Panc1 (cell line): ENCODE measurements at regions not wholly inside any gene's neighbourhood (a gene's known extent, or its start where the extent isn't known, plus 50 kb on each side); places are given as distances from the start of the nearest gene placed in this dataset.

Experiments used
- ATAC-seq: fragments of 200-7000 bp; cut with Tn5 transposase; 2 replicates; pipeline ENCODE4 v1.9.1; 2020; ENCODE audit warnings: mild to moderate bottlenecking, moderate library complexity
- BruUV-seq: library from RNA; stranded (reverse); fragments of 400-500 nt; replicated peaks from 2 replicates; lab custom pipeline; 2021; lab: Mats Ljungman, UMichigan
- CTCF ChIA-PET: fragments of 300-600 bp; sonication (Branson Sonifier 250); formaldehyde crosslinking; loops from one replicate; lab custom pipeline; 2022; ENCODE audit warnings: antibody characterized with exemption; lab: Charles Lee
- POLR2A ChIA-PET: fragments of 300-600 bp; sonication (Branson Sonifier 250); formaldehyde crosslinking; loops from one replicate; lab custom pipeline; 2022; ENCODE audit warnings: antibody characterized with exemption; lab: Charles Lee
- DNase-seq: peaks from one replicate; pipeline ENCODE4 v3.0.0-alpha.2; 2010; ENCODE audit warnings: low read depth, low spot score
- H3K27ac ChIP-seq: 2 replicates; pipeline ENCODE4 v1.5.1; 2011; ENCODE audit warnings: mild to moderate bottlenecking, low read length, inconsistent platforms
- H3K27me3 ChIP-seq: fragments of 200-500 bp; sonication (Bioruptor generic); 2 replicates; pipeline ENCODE4 v1.6.0; 2014; ENCODE audit warnings: low read length, inconsistent platforms; ENCODE audit not compliant: control insufficient read depth, insufficient read depth
- H3K36me3 ChIP-seq: fragments of 200-500 bp; sonication (Bioruptor generic); 2 replicates; pipeline ENCODE4 v1.5.1; 2014; ENCODE audit warnings: inconsistent platforms, mild to moderate bottlenecking, low read length, moderate library complexity; ENCODE audit not compliant: control insufficient read depth, insufficient read depth
- H3K4me1 ChIP-seq: 2 replicates; pipeline ENCODE4 v1.5.1; 2011; ENCODE audit warnings: inconsistent platforms, mild to moderate bottlenecking, low read length, moderate library complexity; ENCODE audit not compliant: control insufficient read depth, insufficient read depth
- H3K4me3 ChIP-seq, 2 experiments: 2 replicates each; pipeline ENCODE4 v1.5.1; 2011 to 2012; ENCODE audit warnings: low read depth in 2 of 2, low read length in 2 of 2, mild to moderate bottlenecking in 2 of 2, inconsistent platforms in 1 of 2, moderate library complexity in 1 of 2
- H3K9me3 ChIP-seq: fragments of 200-500 bp; sonication (Bioruptor generic); 2 replicates; pipeline ENCODE4 v1.5.1; 2014; ENCODE audit warnings: low read depth, mild to moderate bottlenecking, inconsistent platforms, low read length, moderate library complexity; ENCODE audit not compliant: control insufficient read depth, insufficient read depth
- CTCF ChIP-seq: fragments of 450-650 bp; IDR thresholded peaks from 2 replicates; pipeline ENCODE4 v1.5.1; 2017; ENCODE audit warnings: mild to moderate bottlenecking
- POLR2AphosphoS5 ChIP-seq: IDR thresholded peaks from 2 replicates; pipeline ENCODE4 v1.6.1; 2012; ENCODE audit warnings: mild to moderate bottlenecking, low read depth, low read length, moderate library complexity
- REST ChIP-seq, 2 experiments: IDR thresholded peaks; 2 replicates each; pipeline ENCODE4 v1.6.1; 2011 to 2012; ENCODE audit warnings: low read depth in 2 of 2, control low read depth in 1 of 2, low read length in 1 of 2, mild to moderate bottlenecking in 1 of 2, moderate library complexity in 1 of 2; ENCODE audit not compliant: insufficient read depth in 1 of 2
- SIN3A ChIP-seq: IDR thresholded peaks from 2 replicates; pipeline ENCODE4 v1.6.1; 2012; ENCODE audit warnings: low read depth, mild to moderate bottlenecking, low read length, moderate library complexity, borderline replicate concordance; ENCODE audit not compliant: insufficient read depth
- TCF7L2 ChIP-seq: IDR thresholded peaks from 2 replicates; pipeline ENCODE4 v1.6.1; 2011; ENCODE audit warnings: mild to moderate bottlenecking, low read depth, low read length, inconsistent platforms
- in situ Hi-C: cut with HindIII; loops from 2 replicates; pipeline ENCODE4 v1.10.0; 2016; ENCODE audit warnings: low sequenced_read_pairs, low pct_unique_long_range_greater_than_20kb
- intact Hi-C: fragments of 100-400 bp; cut with micrococcal nuclease; formaldehyde crosslinking; loops from one replicate; pipeline ENCODE4 v1.10.0; 2022; ENCODE audit not compliant: unreplicated experiment

DNA sequence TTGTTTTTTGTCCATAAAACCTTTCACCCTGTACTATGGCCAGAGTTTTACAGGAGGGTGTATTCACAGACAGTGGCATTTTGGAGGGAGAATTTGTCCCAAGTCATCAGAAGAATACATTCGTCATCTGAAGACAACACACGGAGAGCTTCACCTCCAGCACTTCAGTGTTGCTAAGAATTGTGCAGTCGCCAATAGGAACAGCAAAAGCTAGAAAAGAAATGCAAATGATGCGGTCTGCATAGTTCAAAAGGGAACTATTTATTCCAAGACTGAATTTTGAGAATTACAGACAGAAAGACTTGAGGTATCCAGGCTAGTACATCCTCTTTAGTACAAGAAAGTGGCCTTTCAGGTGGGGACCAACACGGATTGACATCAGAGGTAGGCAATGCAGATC, 399.2 kb upstream of the KIF2A start:
- in situ Hi-C loops, result no loop called here
- POLR2A ChIA-PET, result no interaction called here
- Histone ChIP-seq H3K9me3 (no peaks in the 10 kb centered on the region), H3K27ac (no peak overlapping the region), H3K4me3 (no peak overlapping the region), H3K27me3 (no peaks in the 10 kb centered on the region), H3K36me3 (no peaks in the 10 kb centered on the region), H3K4me1 (no peaks in the 10 kb centered on the region)
- ATAC-seq, result no peak
- intact Hi-C loops, result no loop called here
- no TSS peak for BruUV-seq
- CTCF ChIA-PET, result no interaction called here
- no peak for TF ChIP-seq SIN3A
- DNase-seq, result no peak

DNA sequence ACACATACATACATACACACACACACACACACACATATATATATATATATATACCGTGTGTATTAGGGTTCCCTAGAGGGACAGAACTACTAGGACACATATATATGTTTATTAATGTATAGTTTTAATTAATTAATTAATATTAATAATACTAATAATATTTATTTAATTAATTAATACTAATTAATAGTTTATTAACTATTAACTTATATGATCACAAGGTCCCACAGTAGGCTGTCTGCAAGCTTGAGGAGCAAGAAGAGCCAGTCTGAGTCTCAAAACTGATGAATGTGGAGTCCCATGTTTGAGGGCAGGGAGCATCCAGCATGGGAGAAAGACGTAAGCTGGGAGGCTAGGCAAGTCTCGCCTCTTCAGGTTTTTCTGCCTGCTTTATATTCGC, 398.0 kb upstream of the KIF2A start:
- Histone ChIP-seq H3K27me3 (no peaks in the 10 kb centered on the region), H3K27ac (no peak overlapping the region), H3K4me3 (no peak overlapping the region), H3K4me1 (no peaks in the 10 kb centered on the region), H3K36me3 (no peaks in the 10 kb centered on the region), H3K9me3 (no peaks in the 10 kb centered on the region)
- intact Hi-C loops, result no loop called here
- TF ChIP-seq REST (IDR thresholded peaks at IDR 0.05; ENCODE audit: insufficient read depth in 1 of 2, low read depth in 2 of 2, low read length in 1 of 2), result no peak
- no TSS peak for BruUV-seq
- ChIA-PET CTCF (no interaction called here), POLR2A (no interaction called here)
- in situ Hi-C loops, result no loop called here
- DNase-seq (no peak), ATAC-seq (no peak)

DNA sequence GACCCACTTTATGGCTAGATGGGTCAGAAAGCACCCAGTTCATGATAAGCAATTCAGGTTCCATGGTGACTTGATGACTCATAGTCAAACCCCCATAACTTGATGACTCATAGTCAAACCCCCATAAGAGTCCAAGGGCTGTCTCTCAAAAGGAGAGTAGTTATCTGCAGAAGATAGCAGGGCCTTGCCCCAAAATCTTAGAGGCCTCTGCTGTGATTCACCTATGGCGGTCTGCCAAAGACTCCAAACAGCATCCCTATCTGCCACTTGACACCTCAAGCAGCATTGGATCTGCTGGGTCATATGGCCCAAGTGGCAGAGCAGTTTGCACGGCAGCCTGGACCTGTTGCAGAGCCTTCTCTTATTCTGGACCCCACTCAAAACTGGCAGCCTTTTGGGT, 395.2 kb upstream of the KIF2A start:
- Histone ChIP-seq H3K4me1 (no peaks in the 10 kb centered on the region), H3K27me3 (no peaks in the 10 kb centered on the region), H3K9me3 (no peaks in the 10 kb centered on the region), H3K4me3 (no peak overlapping the region), H3K27ac (no peak overlapping the region), H3K36me3 (no peaks in the 10 kb centered on the region)
- CTCF ChIA-PET, result no interaction called here
- intact Hi-C loops, result no loop called here
- no peak for ATAC-seq
- BruUV-seq, result no TSS peak
- TF ChIP-seq SIN3A (no peak), POLR2AphosphoS5 (no peak), REST (IDR thresholded peaks at IDR 0.05; ENCODE audit: insufficient read depth in 1 of 2, low read depth in 2 of 2, low read length in 1 of 2) (no peak), TCF7L2 (no peak), CTCF (no peak)
- POLR2A ChIA-PET, result no interaction called here
- no peak for DNase-seq
- in situ Hi-C loops, result no loop called here
